HG03066 (cell line): ENCODE measurements at regions not wholly inside any gene's neighbourhood (a gene's known extent, or its start where the extent isn't known, plus 50 kb on each side); places are given as distances from the start of the nearest gene placed in this dataset.

ENCODE experiments used
- ATAC-seq: cut with Tn5 transposase; IDR thresholded peaks from one replicate; pipeline ENCODE4 v1.9.1; 2021; ENCODE audit warnings: low read depth; ENCODE audit not compliant: unreplicated experiment

GRCh38 chr1:38327559-38327973 lies 281.0 kb upstream of the POU3F1 start:
- no peak for ATAC-seq

- no peak for ATAC-seq
Measured at GRCh38 chr1:38326856-38327255, 280.3 kb upstream of the POU3F1 start.

DNA sequence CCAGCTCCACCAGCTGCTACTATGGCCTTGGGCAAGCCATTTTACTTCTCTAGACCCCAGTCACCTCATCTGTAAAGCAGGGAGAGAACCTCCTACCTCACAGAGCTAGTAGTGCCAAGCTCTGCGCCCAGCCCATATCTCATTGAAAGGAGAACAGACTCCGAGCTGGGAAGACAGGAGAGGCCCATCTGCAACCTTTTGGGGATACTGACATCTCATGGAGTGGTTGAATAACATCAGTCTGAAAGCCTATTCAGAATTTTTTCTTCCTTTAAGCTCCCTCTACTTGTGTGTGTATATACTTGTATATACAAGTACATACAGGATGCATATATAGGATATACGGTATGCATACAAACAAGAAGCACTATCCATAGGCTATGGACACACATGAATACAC lies 279.5 kb upstream of the POU3F1 start:
- no peak for ATAC-seq

DNA sequence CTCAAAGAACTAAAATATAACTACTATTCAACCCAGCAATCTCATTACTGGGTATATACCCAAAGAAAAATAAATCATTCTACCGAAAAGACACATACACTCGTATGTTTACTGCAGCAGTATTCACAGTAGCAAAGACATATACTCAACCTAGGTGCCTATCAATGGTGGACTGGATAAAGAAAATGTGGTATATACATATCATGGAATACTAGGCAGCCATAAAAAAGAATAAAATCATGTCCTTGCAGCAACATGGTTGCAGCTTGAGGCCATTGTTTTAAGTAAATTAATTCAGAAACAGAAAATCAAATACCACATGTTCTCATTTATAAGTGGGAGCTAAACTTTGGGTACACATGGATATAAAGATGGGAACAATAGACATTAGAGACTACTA lies 266.2 kb upstream of the POU3F1 start:
- no peak for ATAC-seq

DNA sequence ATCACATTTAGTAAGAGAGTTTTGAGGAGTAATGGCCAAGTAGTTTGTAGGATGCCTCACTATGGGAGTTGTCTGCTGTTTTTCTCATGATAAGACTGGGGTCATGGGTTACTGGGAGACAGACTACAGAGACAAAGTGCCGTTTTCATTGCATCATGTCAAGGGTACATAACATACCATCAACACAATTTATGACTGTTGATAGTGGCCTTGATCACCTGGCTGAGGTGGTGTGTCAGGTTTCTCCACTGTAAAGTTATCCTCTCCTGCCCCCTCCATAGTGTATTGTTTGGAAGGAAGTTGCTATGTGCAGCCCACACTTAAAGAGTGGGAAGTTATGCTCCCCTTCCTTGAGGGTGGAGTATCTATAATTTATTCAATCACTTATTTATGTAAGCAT lies 263.5 kb upstream of the POU3F1 start:
- no peak for ATAC-seq

GRCh38 chr1:38308780-38309179 lies 262.2 kb upstream of the POU3F1 start:
- ATAC-seq: no peak

GRCh38 chr1:38305666-38306065 lies 259.1 kb upstream of the POU3F1 start:
- no peak for ATAC-seq

DNA sequence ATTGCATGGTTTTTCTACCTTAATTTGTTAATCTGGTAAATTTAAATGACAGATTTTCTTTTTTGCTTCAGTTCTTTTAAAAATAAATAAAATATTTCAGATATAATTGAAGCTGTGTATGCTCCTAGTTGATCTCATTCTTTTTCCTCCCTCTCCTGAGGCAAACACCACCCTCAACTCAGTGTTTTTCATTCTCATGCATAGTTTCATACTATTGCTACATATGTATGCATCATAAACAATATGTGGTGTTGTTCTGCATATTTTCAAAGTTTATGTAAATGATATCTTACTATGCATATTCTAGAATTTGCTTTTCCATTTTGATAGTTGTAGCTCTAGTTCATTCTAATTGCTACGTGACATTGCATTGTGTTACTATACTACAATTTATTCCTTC lies 257.2 kb upstream of the POU3F1 start:
- ATAC-seq: no peak

GRCh38 chr1:38301040-38301439 lies 254.4 kb upstream of the POU3F1 start:
- no peak for ATAC-seq

GRCh38 chr1:38300616-38301015 lies 254.0 kb upstream of the POU3F1 start:
- no peak for ATAC-seq

- no peak for ATAC-seq
Measured at GRCh38 chr1:38297842-38298241, 251.2 kb upstream of the POU3F1 start.

DNA sequence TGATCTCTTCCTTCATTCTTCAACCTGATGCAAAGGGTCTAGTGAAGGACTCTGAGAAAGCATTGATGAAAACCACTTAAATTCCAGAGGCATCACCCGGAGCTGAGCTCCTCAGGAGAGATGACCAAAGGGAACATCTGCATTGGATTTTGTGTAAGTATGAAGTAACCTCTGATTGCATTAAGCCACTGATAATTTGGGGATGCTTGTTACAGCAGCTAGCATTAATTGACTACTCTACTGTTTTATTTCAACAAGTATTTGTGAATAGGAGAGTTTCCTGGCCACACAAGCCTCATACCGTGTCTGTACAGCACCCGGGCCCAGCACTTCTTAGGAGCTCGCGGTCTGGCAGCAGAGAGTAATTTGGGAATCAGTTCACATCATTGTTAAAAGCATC lies 250.7 kb upstream of the POU3F1 start:
- no peak for ATAC-seq

- no peak for ATAC-seq
Measured at GRCh38 chr1:38296047-38296446, 249.5 kb upstream of the POU3F1 start.

- ATAC-seq: no peak
Measured at GRCh38 chr1:38293567-38293966, 247.0 kb upstream of the POU3F1 start.

DNA sequence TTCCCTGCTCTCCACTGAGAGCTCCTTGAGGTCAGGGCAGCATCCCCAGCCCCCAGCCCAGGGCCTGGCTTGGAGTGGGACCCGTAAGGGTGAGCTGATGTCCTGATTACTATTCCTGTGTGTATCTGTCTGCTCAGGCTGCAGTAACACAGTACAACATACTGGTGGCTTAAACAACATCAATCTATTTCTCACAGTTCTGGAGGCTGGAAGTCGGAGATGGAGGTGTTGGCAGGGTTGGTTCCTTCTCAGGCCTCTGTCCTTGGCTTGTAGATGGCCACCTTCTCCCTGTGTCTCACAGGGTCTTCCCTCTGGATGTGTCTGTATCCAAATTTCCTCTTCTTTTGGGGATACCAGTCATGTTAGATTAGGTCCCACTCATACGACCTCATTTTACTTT lies 246.4 kb upstream of the POU3F1 start:
- ATAC-seq: no peak

GRCh38 chr1:38291906-38292521 lies 245.4 kb upstream of the POU3F1 start:
- no peak for ATAC-seq

- ATAC-seq: no peak
Measured at GRCh38 chr1:38291336-38291735, 244.7 kb upstream of the POU3F1 start.

GRCh38 chr1:38289034-38289433 lies 242.4 kb upstream of the POU3F1 start:
- no peak for ATAC-seq

DNA sequence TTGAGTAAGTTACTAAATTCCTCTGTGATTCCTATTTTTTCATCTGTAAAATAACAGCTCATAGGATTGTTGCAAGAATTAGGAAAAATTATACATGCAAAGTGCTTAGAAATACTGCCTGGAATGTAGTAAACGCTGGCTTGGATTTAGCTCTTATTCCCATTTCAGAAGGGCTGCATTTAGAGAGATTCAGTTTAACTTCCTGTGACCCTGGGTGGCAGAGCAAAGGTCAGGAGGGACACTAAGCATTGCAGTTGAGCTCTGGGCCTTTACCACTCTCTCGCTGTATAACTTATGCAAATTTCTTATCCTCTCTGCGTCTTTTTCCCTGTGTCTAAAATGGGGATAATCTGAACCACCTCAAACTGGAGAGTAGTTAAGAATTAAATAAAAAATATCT lies 241.0 kb upstream of the POU3F1 start:
- no peak for ATAC-seq

DNA sequence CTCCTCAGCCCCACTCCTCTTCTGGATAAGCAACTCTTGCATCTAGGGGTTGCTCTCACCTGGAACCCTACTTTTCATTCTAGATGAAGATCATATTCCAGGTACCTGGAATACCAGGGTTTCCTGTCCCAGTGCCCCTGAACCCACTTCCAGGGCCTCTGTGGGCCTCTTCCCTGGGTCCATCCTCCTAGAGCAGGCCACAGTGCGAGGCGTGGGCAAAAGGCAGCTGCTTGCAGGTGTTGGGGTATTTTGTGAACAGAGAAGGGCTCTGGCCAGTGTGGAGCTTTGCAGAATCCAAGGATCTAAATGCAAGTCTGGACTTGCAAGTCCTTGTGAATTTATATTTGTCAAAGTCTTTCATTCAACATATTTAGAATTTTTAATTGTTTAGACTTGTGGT lies 240.4 kb upstream of the POU3F1 start:
- no peak for ATAC-seq

- ATAC-seq: no peak
Measured at GRCh38 chr1:38285807-38286530, 239.4 kb upstream of the POU3F1 start.

GRCh38 chr1:38284953-38285352 lies 238.4 kb upstream of the POU3F1 start:
- ATAC-seq: no peak
